IMR-90 (cell line): ENCODE measurements at regions not wholly inside any gene's neighbourhood (a gene's known extent, or its start where the extent isn't known, plus 50 kb on each side); places are given as distances from the start of the nearest gene placed in this dataset.

Source experiments
- ATAC-seq: fragments of 200-7000 bp; cut with Tn5 transposase; 2 replicates; pipeline ENCODE4 v1.9.1; 2020; ENCODE audit warnings: low read depth, mild to moderate bottlenecking, moderate library complexity
- BruUV-seq: library from RNA; stranded (reverse); fragments of 400-500 nt; replicated peaks from 2 replicates; lab custom pipeline; 2021; lab: Mats Ljungman, UMichigan
- CTCF ChIA-PET: fragments of 300-600 bp; formaldehyde crosslinking; extraction: SDS; loops from one replicate; lab custom pipeline; 2021; ENCODE audit warnings: antibody characterized with exemption; lab: Yijun Ruan, JAX
- POLR2A ChIA-PET: fragments of 300-600 bp; sonication (Branson Sonifier 250); formaldehyde crosslinking; loops from one replicate; lab custom pipeline; 2022; ENCODE audit warnings: antibody characterized with exemption; ENCODE audit not compliant: unreplicated experiment; lab: Charles Lee
- DNase-seq: peaks from one replicate; pipeline ENCODE4 v3.0.0; 2013
- H2AFZ ChIP-seq: replicated peaks from 2 replicates; pipeline ENCODE3; 2013; ENCODE audit warnings: low read length, mild to moderate bottlenecking; ENCODE audit not compliant: poor library complexity
- H2AK5ac ChIP-seq: 2 replicates; pipeline ENCODE4 v1.6.1; 2013; ENCODE audit warnings: low read depth, low read length, inconsistent platforms
- H2AK9ac ChIP-seq: replicated peaks from 2 replicates; pipeline ENCODE3; 2013; ENCODE audit warnings: mild to moderate bottlenecking, low read depth, low read length, moderate library complexity; ENCODE audit not compliant: poor library complexity
- H2BK120ac ChIP-seq: 2 replicates; pipeline ENCODE4 v1.6.1; 2013; ENCODE audit warnings: low read depth, low read length, inconsistent platforms
- H2BK15ac ChIP-seq: 3 replicates; pipeline ENCODE4 v1.6.1; 2013; ENCODE audit warnings: low read depth, low read length, inconsistent platforms
- H2BK20ac ChIP-seq: 2 replicates; pipeline ENCODE4 v1.6.1; 2013; ENCODE audit warnings: low read depth, mild to moderate bottlenecking, inconsistent platforms, low read length, moderate library complexity
- H2BK5ac ChIP-seq: 2 replicates; pipeline ENCODE4 v1.6.1; 2013; ENCODE audit warnings: mild to moderate bottlenecking, low read depth, low read length, inconsistent platforms; ENCODE audit not compliant: poor library complexity, severe bottlenecking
- H3K14ac ChIP-seq: replicated peaks from 2 replicates; pipeline ENCODE4 v1.6.1; 2013; ENCODE audit warnings: low read depth, low read length, inconsistent platforms
- H3K18ac ChIP-seq: 2 replicates; pipeline ENCODE4 v1.6.1; 2013; ENCODE audit warnings: low read depth, low read length, control low read depth
- H3K23ac ChIP-seq: 2 replicates; pipeline ENCODE4 v1.6.1; 2013; ENCODE audit warnings: low read depth, low read length, inconsistent platforms
- H3K27ac ChIP-seq: 2 replicates; pipeline ENCODE4 v1.5.1; 2013; ENCODE audit warnings: mild to moderate bottlenecking, control low read depth, low read length; ENCODE audit not compliant: insufficient read depth
- H3K27me3 ChIP-seq: 2 replicates; pipeline ENCODE4 v1.6.1; 2013; ENCODE audit warnings: low read length; ENCODE audit not compliant: control insufficient read depth, insufficient read depth
- H3K36me3 ChIP-seq: 2 replicates; pipeline ENCODE4 v1.6.1; 2013; ENCODE audit warnings: low read length, mixed read lengths; ENCODE audit not compliant: control insufficient read depth, insufficient read depth
- H3K4ac ChIP-seq: 2 replicates; pipeline ENCODE4 v1.6.1; 2013; ENCODE audit warnings: low read depth, low read length, inconsistent platforms
- H3K4me1 ChIP-seq: 2 replicates; pipeline ENCODE4 v1.6.1; 2013; ENCODE audit warnings: low read length, mixed read lengths; ENCODE audit not compliant: control insufficient read depth, insufficient read depth
- H3K4me2 ChIP-seq: 2 replicates; pipeline ENCODE4 v1.6.1; 2013; ENCODE audit warnings: low read depth, mild to moderate bottlenecking, control low read depth, low read length, moderate library complexity
- H3K4me3 ChIP-seq: 2 replicates; pipeline ENCODE4 v1.5.1; 2013; ENCODE audit warnings: low read depth, mild to moderate bottlenecking, control low read depth, low read length, moderate library complexity; ENCODE audit not compliant: insufficient read depth
- H3K56ac ChIP-seq: 2 replicates; pipeline ENCODE4 v1.6.1; 2013; ENCODE audit warnings: low read length, inconsistent platforms; ENCODE audit not compliant: insufficient read depth; ENCODE audit errors: extremely low read depth
- H3K79me1 ChIP-seq, 2 experiments: 2 replicates each; pipeline ENCODE4 v1.6.1; 2013; ENCODE audit warnings: low read length in 2 of 2, inconsistent platforms in 1 of 2, low read depth in 1 of 2
- H3K9ac ChIP-seq: 2 replicates; pipeline ENCODE4 v1.6.1; 2013; ENCODE audit warnings: low read depth, low read length, control low read depth
- H3K9me1 ChIP-seq: 2 replicates; pipeline ENCODE4 v1.6.1; 2013; ENCODE audit warnings: low read length, inconsistent platforms; ENCODE audit not compliant: insufficient read depth
- H3K9me3 ChIP-seq: 2 replicates; pipeline ENCODE4 v1.6.1; 2013; ENCODE audit warnings: low read length; ENCODE audit not compliant: control insufficient read depth, insufficient read depth
- H4K20me1 ChIP-seq: 2 replicates; pipeline ENCODE4 v1.6.1; 2013; ENCODE audit warnings: low read length, inconsistent platforms; ENCODE audit not compliant: insufficient read depth
- H4K5ac ChIP-seq: 2 replicates; pipeline ENCODE4 v1.6.1; 2013; ENCODE audit warnings: mild to moderate bottlenecking, low read depth, low read length, control low read depth
- H4K8ac ChIP-seq, 2 experiments: 2 replicates each; pipeline ENCODE4 v1.6.1; 2013; ENCODE audit warnings: low read depth in 2 of 2, low read length in 2 of 2, control low read depth in 1 of 2, inconsistent platforms in 1 of 2
- H4K91ac ChIP-seq: 2 replicates; pipeline ENCODE4 v1.6.1; 2013; ENCODE audit warnings: low read depth, low read length, inconsistent platforms; ENCODE audit not compliant: insufficient read depth
- CEBPB ChIP-seq: IDR thresholded peaks from 2 replicates; pipeline ENCODE4 v1.6.1; 2012; ENCODE audit warnings: low read depth, low read length, improper control_type of control experiment
- CHD1 ChIP-seq: IDR thresholded peaks from 2 replicates; pipeline ENCODE4 v1.6.1; 2012; ENCODE audit warnings: low read depth, low read length, improper control_type of control experiment
- CTCF ChIP-seq: conservative IDR thresholded peaks from 2 replicates; pipeline ENCODE4 v1.5.1; 2012; ENCODE audit warnings: mild to moderate bottlenecking, low read depth, low read length, improper control_type of control experiment
- FOS ChIP-seq: fragments of 150-350 bp; IDR thresholded peaks from 2 replicates; pipeline ENCODE4 v1.6.1; 2016; ENCODE audit warnings: low read depth, low read length
- MAFK ChIP-seq: IDR thresholded peaks from 2 replicates; pipeline ENCODE4 v1.6.1; 2012; ENCODE audit warnings: low read depth, low read length, improper control_type of control experiment
- MAZ ChIP-seq: IDR thresholded peaks from 2 replicates; pipeline ENCODE4 v1.6.1; 2012; ENCODE audit warnings: low read depth, mild to moderate bottlenecking, low read length, improper control_type of control experiment, moderate library complexity, borderline replicate concordance
- MXI1 ChIP-seq: IDR thresholded peaks from 2 replicates; pipeline ENCODE4 v1.6.1; 2012; ENCODE audit warnings: low read depth, mild to moderate bottlenecking, low read length, moderate library complexity, borderline replicate concordance
- NFE2L2 ChIP-seq: fragments of 150-350 bp; IDR thresholded peaks from 2 replicates; pipeline ENCODE4 v1.6.1; 2016; ENCODE audit warnings: low read depth, mild to moderate bottlenecking, low read length
- POLR2A ChIP-seq: IDR thresholded peaks from 2 replicates; pipeline ENCODE4 v1.6.1; 2012; ENCODE audit warnings: mild to moderate bottlenecking, low read depth, low read length
- RCOR1 ChIP-seq: IDR thresholded peaks from 2 replicates; pipeline ENCODE4 v1.6.1; 2012; ENCODE audit warnings: mild to moderate bottlenecking, low read length, improper control_type of control experiment; ENCODE audit not compliant: insufficient replicate concordance
- RFX5 ChIP-seq: IDR thresholded peaks from 2 replicates; pipeline ENCODE4 v1.8.0; 2012; ENCODE audit warnings: low read depth, mild to moderate bottlenecking, low read length, moderate library complexity
- SMC3 ChIP-seq: fragments of 150-350 bp; IDR thresholded peaks from 2 replicates; pipeline ENCODE4 v1.6.1; 2016; ENCODE audit warnings: low read depth, mild to moderate bottlenecking, antibody characterized with exemption, low read length, moderate library complexity
- USF2 ChIP-seq: fragments of 150-350 bp; IDR thresholded peaks from 2 replicates; pipeline ENCODE4 v1.6.1; 2017; ENCODE audit warnings: mild to moderate bottlenecking, antibody characterized with exemption, low read length, low read depth
- WGBS, 2 experiments: methylation state at CpG; one replicate each; pipeline versions ENCODE4 v1.1.5 to v1.1.7; 2013; ENCODE audit warnings: missing lambda C conversion rate in 2 of 2; ENCODE audit not compliant: insufficient read length in 1 of 2; ENCODE audit errors: extremely low coverage in 2 of 2; 5-methylcytosine and 5-hydroxymethylcytosine counted together
- dilution Hi-C: fragments of 300-500 bp; cut with HindIII; formaldehyde crosslinking; loops from one replicate; pipeline ENCODE4 v1.14.3; 2018; ENCODE audit warnings: low sequenced_read_pairs; ENCODE audit not compliant: unreplicated experiment
- in situ Hi-C: fragments of 300-500 bp; cut with MboI; formaldehyde crosslinking; loops from 3 replicates; pipeline ENCODE4 v1.14.3; 2019; ENCODE audit warnings: low sequenced_read_pairs, inconsistent platforms, mixed read lengths
- intact Hi-C: fragments of 100-400 bp; cut with micrococcal nuclease; formaldehyde crosslinking; loops from 2 replicates; pipeline ENCODE4 v1.10.0; 2022
- TF ChIP-seq, protein P1 (sequence below): fragments of 150-350 bp; IDR thresholded peaks from 2 replicates; pipeline ENCODE4 v1.6.1; 2016; ENCODE audit warnings: low read depth, mild to moderate bottlenecking, low read length, moderate library complexity, borderline replicate concordance

GRCh38 chr13:32924886-32925285 lies 91.3 kb upstream of the KL start:
- TF ChIP-seq USF2, result no peak
- TF ChIP-seq POLR2A, result no peak
- no peak for TF ChIP-seq NFE2L2
- TF ChIP-seq CEBPB, result no peak
- TF ChIP-seq FOS, result no peak
- TF ChIP-seq RCOR1, result no peak
- no peak for TF ChIP-seq MAZ
- TF ChIP-seq MAFK, result no peak
- no peak for TF ChIP-seq MXI1
- no peak for TF ChIP-seq CHD1
- TF ChIP-seq CTCF, result no peak
- no peak for TF ChIP-seq RFX5
- no peak for TF ChIP-seq SMC3
- TF ChIP-seq, protein P1, sequence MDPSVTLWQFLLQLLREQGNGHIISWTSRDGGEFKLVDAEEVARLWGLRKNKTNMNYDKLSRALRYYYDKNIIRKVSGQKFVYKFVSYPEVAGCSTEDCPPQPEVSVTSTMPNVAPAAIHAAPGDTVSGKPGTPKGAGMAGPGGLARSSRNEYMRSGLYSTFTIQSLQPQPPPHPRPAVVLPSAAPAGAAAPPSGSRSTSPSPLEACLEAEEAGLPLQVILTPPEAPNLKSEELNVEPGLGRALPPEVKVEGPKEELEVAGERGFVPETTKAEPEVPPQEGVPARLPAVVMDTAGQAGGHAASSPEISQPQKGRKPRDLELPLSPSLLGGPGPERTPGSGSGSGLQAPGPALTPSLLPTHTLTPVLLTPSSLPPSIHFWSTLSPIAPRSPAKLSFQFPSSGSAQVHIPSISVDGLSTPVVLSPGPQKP, result no peak
- no peak overlapping the region for H2BK20ac ChIP-seq
- dilution Hi-C loops, result no loop called here
- H2AFZ ChIP-seq, result no peak overlapping the region
- H4K91ac ChIP-seq, result no peak overlapping the region
- no peak overlapping the region for H2BK5ac ChIP-seq
- no TSS peak for BruUV-seq
- no peaks in the 10 kb centered on the region for H3K27me3 ChIP-seq
- no peak overlapping the region for H3K4ac ChIP-seq
- H2AK9ac ChIP-seq, result no peak overlapping the region
- H3K36me3 ChIP-seq, result no peaks in the 10 kb centered on the region
- no peak overlapping the region for H2BK15ac ChIP-seq
- H3K23ac ChIP-seq, result no peak overlapping the region
- H3K9me1 ChIP-seq, result no peaks in the 10 kb centered on the region
- no peak overlapping the region for H3K9ac ChIP-seq
- no peaks in the 10 kb centered on the region for H3K4me1 ChIP-seq
- no peak overlapping the region for H3K27ac ChIP-seq
- no peak overlapping the region for H2BK120ac ChIP-seq
- no peak overlapping the region for H4K8ac ChIP-seq
- no peak overlapping the region for H3K14ac ChIP-seq
- H3K4me2 ChIP-seq, result no peak overlapping the region
- no peak overlapping the region for H3K4me3 ChIP-seq
- H3K56ac ChIP-seq, result no peak overlapping the region
- intact Hi-C loops, result no loop called here
- H3K18ac ChIP-seq, result no peak overlapping the region
- ChIA-PET CTCF (interaction anchor here (0.6 kb wide), 1 partner anchor 219 kb away, joined by 3 read pairs; no protein-coding TSS in a partner anchor), POLR2A (no interaction called here)
- H3K9me3 ChIP-seq, result no peaks in the 10 kb centered on the region; the same call in 1 of the 2 replicates
- ATAC-seq, result no peak
- no peaks in the 10 kb centered on the region for H4K20me1 ChIP-seq
- no peak overlapping the region for H2AK5ac ChIP-seq
- 0% methylated on average over 1 of the region's 3 CpGs; no CpG with 5 or more reads in 1 of the 2 experiments for WGBS, 2 experiments
- in situ Hi-C loops, result no loop called here
- no peaks in the 10 kb centered on the region for H3K79me1 ChIP-seq
- no peak for DNase-seq
- H4K5ac ChIP-seq, result no peak overlapping the region
